ENCODE measurements at regions not wholly inside any gene's neighbourhood (a gene's known extent, or its start where the extent isn't known, plus 50 kb on each side); places are given as distances from the start of the nearest gene placed in this dataset.

GRCh38 chr7:115812794-115813193 is 217.8 kb downstream of the TFEC start (continued):
- TF ChIP-seq CHD7 (IDR thresholded peaks at IDR 0.05; ENCODE audit: insufficient replicate concordance, low read length) (no peak), HDAC6 (IDR thresholded peaks at IDR 0.05; ENCODE audit: low read depth, low read length) (no peak), USF2 (IDR thresholded peaks at IDR 0.05; ENCODE audit: low read length) (no peak), RFX5 (IDR thresholded peaks at IDR 0.05; ENCODE audit: borderline replicate concordance, low read depth, low read length) (no peak), CTBP2 (IDR thresholded peaks at IDR 0.05; ENCODE audit: borderline replicate concordance, insufficient read depth, insufficient read length, low read length) (no peak), TEAD4 (IDR thresholded peaks at IDR 0.05; ENCODE audit: low read depth, low read length) (no peak), BCL11A (IDR thresholded peaks at IDR 0.05; ENCODE audit: low read depth in 2 of 2, low read length in 2 of 2) (no peak), SP1 (IDR thresholded peaks at IDR 0.05; ENCODE audit: low read depth, low read length) (no peak), PHF8 (conservative IDR thresholded peaks at IDR 0.05; ENCODE audit: low read depth, low read length) (no peak), JUND (IDR thresholded peaks at IDR 0.05; ENCODE audit: low read length) (no peak), RAD21 (IDR thresholded peaks at IDR 0.05 in 1 of 2, conservative IDR thresholded peaks at IDR 0.05 in 1 of 2; ENCODE audit: low read depth in 2 of 2, low read length in 2 of 2) (no peak)
